KBM-7 (cell line): ENCODE measurements at regions not wholly inside any gene's neighbourhood (a gene's known extent, or its start where the extent isn't known, plus 50 kb on each side); places are given as distances from the start of the nearest gene placed in this dataset.

Experiments used
- DNase-seq: peaks from one replicate; pipeline ENCODE4 v3.0.0-alpha.2; 2015
- in situ Hi-C: fragments of 300-500 bp; cut with MboI; formaldehyde crosslinking; loops from 2 replicates; pipeline ENCODE4 v1.14.3; 2020; ENCODE audit warnings: low sequenced_read_pairs, low pct_unique_long_range_greater_than_20kb, mixed read lengths

DNA sequence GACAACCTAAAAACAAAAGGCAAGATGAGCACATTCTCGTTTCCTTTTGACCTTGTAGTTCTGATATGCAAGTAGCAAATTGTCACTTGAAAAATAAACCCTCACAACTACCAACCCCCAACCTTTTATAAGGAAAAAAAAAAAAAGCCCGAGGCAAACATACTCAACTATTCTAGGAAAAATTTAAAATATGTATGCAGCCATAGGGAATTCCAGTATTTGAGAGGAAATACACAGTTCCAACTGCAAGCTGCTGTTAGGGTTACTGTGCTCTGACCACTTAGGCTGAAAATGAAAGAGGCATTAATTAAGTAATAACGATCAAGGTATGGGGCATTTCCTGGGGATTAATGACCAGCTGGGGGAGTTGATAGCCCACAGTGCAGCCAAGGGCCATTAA lies 281.9 kb upstream of the DPH6 start:
- DNase-seq, result no peak

GRCh38 chr15:35833581-35833980 lies 287.6 kb upstream of the DPH6 start:
- in situ Hi-C loops, result no loop called here
- no peak for DNase-seq

More for the DNA sequence above, 281.9 kb upstream of the DPH6 start:
- in situ Hi-C loops, result no loop called here

DNA sequence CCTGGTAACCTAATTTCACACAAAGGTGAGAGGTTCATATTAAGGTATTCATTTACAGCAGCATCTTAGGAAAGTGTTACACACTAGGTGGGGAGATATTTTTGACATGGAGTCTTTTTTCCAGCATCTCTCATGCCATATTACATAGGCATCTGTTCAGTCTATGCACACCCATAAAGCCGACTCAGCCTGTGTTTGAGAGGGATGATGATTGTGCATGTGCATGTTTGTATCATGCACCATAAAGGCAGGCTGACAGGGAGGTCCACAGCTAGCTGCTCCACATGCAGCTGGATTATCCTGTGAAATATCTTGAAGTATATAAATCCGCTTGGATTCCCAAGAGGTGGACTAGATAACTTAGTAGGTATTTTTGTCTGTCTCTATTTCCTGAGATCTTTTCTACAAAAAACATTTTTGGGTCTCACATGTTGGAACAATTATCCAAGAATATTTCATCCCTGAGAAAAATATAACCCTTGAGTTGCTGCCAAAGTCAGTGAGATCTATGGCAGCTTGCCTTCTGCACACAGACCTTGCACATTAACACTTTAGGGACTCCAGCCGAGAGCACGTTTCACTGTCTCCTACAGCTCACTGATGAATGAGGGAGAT lies 288.4 kb upstream of the DPH6 start:
- in situ Hi-C loops, result no loop called here
- DNase-seq, result no peak

DNA sequence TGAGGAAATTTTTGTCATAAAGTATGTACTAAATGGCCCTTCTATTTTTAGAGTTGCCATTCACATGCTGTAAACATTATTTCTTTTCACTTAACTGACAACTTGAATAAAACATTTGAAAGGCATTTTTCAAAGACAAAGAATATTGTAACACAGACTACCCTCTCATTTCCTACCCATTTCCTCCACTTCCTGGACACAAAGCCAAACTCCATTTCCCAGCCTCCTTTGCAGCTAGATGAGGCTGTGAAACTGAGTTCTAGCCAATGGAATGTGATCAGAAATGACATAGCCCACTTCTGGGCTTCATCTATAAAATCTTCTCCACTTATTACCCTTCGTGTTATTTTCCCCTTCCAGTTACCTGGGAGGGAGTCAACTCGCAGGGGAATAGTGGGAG lies 288.9 kb upstream of the DPH6 start:
- no peak for DNase-seq
- in situ Hi-C loops, result no loop called here

- in situ Hi-C loops, result no loop called here
- no peak for DNase-seq
These were observed 292.6 kb upstream of the DPH6 start for GRCh38 chr15:35838424-35839111.

DNA sequence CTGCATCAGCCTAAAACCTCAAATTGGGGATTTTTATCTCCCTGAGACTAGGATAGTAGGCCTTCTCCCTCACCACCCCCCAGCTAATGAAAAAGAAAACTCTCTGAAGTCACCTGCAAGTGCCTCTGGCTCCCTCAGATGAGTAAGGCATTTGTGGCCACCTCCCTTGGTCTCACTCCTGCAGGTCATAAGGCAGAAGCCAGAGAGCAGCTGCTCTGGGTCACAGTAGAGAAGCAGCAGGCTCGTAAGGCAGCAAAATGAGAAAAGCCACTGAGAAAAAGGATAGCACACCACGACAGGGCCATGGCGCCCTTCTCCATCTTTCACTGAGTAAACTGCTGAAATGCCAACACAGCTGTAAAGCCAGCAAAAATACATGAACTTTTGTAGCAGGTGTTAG lies 296.7 kb upstream of the DPH6 start:
- no peak for DNase-seq
- in situ Hi-C loops, result no loop called here

- in situ Hi-C loops, result no loop called here
- DNase-seq, result no peak
These were observed 297.5 kb upstream of the DPH6 start for GRCh38 chr15:35843498-35843897.

DNA sequence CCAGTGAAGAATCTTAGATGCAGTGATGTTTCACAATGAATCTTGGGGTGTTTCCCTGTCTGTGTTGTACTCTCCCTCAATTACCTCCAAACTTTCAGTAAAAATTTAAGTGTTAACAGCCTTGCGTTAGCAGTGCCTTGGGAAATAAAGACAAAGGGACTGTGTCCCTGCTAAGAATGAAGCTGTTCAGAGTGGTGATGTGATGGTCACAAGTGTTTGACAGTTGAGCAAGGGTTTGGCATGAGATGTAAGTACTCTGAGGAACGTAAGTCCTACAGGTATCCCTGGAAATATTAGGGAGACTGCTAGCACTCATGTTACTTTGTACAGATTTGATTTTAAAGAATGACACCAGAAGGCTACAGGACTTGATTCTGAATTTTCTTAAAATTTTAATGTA lies 304.3 kb upstream of the DPH6 start:
- in situ Hi-C loops, result no loop called here

GRCh38 chr15:35851491-35851890 lies 305.5 kb upstream of the DPH6 start:
- DNase-seq, result no peak
- in situ Hi-C loops, result no loop called here

More for the DNA sequence above, 304.3 kb upstream of the DPH6 start:
- no peak for DNase-seq

GRCh38 chr15:35852818-35853624 lies 307.1 kb upstream of the DPH6 start:
- in situ Hi-C loops, result no loop called here

GRCh38 chr15:35854316-35854715 lies 308.4 kb upstream of the DPH6 start:
- in situ Hi-C loops, result no loop called here

More at GRCh38 chr15:35852818-35853624, 307.1 kb upstream of the DPH6 start:
- no peak for DNase-seq

GRCh38 chr15:35857567-35858226 lies 311.7 kb upstream of the DPH6 start:
- in situ Hi-C loops, result no loop called here
- DNase-seq, result no peak

More at GRCh38 chr15:35854316-35854715, 308.4 kb upstream of the DPH6 start:
- DNase-seq, result no peak

GRCh38 chr15:35858707-35859106 lies 312.7 kb upstream of the DPH6 start:
- no peak for DNase-seq
- in situ Hi-C loops, result no loop called here

GRCh38 chr15:35863655-35864054 lies 317.7 kb upstream of the DPH6 start:
- in situ Hi-C loops, result no loop called here

DNA sequence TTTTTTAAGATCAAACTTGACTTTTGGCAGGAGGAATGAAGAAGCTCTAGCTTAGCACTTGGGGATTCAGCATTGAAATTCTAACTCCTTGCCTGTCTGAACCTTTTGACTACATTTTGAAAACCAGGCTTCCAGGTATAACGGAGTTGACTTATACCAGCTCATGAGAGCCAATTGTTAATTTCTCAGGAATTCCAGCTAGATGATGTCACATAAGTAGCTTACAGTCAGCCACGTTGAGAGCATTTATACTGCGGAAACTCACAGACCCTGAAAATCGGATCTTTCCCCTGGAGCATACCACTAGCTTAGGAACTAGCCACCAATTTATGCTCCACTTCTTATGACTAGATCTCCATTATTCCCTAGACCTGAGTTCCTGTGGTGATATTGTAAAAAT lies 321.4 kb upstream of the DPH6 start:
- in situ Hi-C loops, result no loop called here
- DNase-seq, result no peak

More at GRCh38 chr15:35863655-35864054, 317.7 kb upstream of the DPH6 start:
- no peak for DNase-seq

GRCh38 chr15:35871282-35871681 lies 325.3 kb upstream of the DPH6 start:
- in situ Hi-C loops, result no loop called here
- no peak for DNase-seq

GRCh38 chr15:35871812-35872211 lies 325.8 kb upstream of the DPH6 start:
- DNase-seq, result no peak
- in situ Hi-C loops, result no loop called here

DNA sequence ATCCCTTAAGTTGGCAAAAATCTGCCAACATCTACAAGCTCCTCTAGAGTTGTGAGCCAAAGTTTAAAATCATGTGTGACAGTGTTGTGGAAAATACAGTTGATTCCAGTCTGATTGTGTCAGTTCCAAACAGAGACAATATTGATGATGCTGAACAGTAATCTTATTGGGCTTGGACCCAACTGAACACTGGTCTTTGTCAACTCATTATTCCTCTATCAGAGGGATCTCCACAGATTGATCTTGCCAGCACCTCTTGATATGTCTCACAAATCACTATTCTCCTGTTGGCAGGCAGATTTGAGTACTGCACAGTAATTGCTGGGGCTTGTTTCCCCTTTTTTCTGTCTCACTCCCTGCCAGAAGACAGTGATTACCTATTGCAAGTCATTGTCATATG lies 326.6 kb upstream of the DPH6 start:
- in situ Hi-C loops, result no loop called here
- no peak for DNase-seq

DNA sequence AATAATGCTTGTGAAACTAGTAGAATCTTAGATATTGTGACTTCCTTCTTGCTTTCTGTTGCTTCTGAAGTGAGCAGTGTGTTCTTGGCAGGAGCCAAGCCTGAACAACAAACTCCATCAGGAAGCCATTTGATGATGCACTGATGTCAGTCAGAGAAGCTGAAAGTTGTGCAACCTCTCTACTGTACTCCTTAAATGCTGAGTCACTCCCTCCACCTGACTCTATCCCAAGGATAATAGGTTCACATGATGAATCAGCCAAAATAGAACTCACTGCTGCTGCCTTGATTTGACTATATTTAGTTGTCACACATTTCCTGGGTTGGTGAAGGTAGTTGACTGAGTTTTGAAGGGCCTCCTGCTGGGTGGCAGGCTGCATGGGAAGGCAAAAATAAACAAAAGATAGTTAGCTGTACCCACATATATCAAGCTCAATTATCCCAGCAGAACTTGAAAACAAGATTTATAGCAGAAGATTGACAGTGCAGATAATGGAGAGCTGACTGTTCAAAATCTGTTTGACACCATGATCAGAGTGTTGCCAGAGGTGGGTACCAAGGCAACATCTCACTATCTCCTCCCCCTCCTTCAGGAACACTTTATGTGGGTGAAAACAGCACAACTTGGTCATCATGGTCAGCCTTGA lies 328.4 kb upstream of the DPH6 start:
- DNase-seq, result no peak
- in situ Hi-C loops, result no loop called here
